T-cell (primary cell): ENCODE measurements at regions not wholly inside any gene's neighbourhood (a gene's known extent, or its start where the extent isn't known, plus 50 kb on each side); places are given as distances from the start of the nearest gene placed in this dataset.

ENCODE experiments used
- ATAC-seq, 4 experiments: fragments of 200-7000 bp in 3 of 4; fragments of 150-1000 bp in 1 of 4; cut with Tn5 transposase; replicated peaks in 1 of 4; 1 replicate in 3 of 4; 2 replicates in 1 of 4; pipeline ENCODE4 v1.10.0; 2021; ENCODE audit warnings: moderate library complexity in 3 of 4, mild to moderate bottlenecking in 2 of 4, moderate number of reproducible peaks in 1 of 4
- CTCF ChIA-PET, 2 donors: fragments of 300-600 bp; sonication (Branson Sonifier 250); formaldehyde crosslinking; loops; one replicate each; lab custom pipeline; 2022; ENCODE audit warnings: antibody characterized with exemption in 2 of 2; lab: Charles Lee
- POLR2A ChIA-PET, 2 donors: fragments of 300-600 bp; sonication (Branson Sonifier 250); formaldehyde crosslinking; loops; one replicate each; lab custom pipeline; 2022; ENCODE audit warnings: antibody characterized with exemption in 2 of 2; lab: Charles Lee
- DNase-seq, 35 experiments: peaks; one replicate each; pipeline versions ENCODE4 v3.0.0 to v3.0.0-alpha.2; 2013 to 2023
- H3K27ac ChIP-seq: one replicate; pipeline ENCODE4 v1.5.1; 2013; ENCODE audit warnings: low read length
- H3K27me3 ChIP-seq, 2 experiments: replicated peaks in 1 of 2; 1 replicate in 1 of 2; 2 replicates in 1 of 2; pipeline versions ENCODE4 v1.6.1 to v1.7.0; 2013; ENCODE audit warnings: low read length in 1 of 2, mixed read lengths in 1 of 2; ENCODE audit not compliant: control insufficient read depth in 2 of 2, insufficient read depth in 2 of 2; ENCODE audit errors: extremely low read depth in 1 of 2
- H3K36me3 ChIP-seq, 2 donors: 1 replicate in 1 of 2; 2 replicates in 1 of 2; pipeline versions ENCODE4 v1.6.1 to v1.7.0; 2013; ENCODE audit warnings: low read length in 1 of 2; ENCODE audit not compliant: control insufficient read depth in 2 of 2, insufficient read depth in 1 of 2; ENCODE audit errors: extremely low read depth in 1 of 2
- H3K4me1 ChIP-seq, 2 experiments: 1 replicate in 1 of 2; 2 replicates in 1 of 2; pipeline versions ENCODE4 v1.6.1 to v1.7.0; 2013; ENCODE audit warnings: low read length in 2 of 2, mixed read lengths in 1 of 2; ENCODE audit not compliant: insufficient read depth in 2 of 2, control insufficient read depth in 1 of 2; ENCODE audit errors: extremely low read depth in 1 of 2
- H3K4me3 ChIP-seq, 2 donors: 1 replicate in 1 of 2; 2 replicates in 1 of 2; pipeline versions ENCODE4 v1.5.1 to v1.7.0; 2013; ENCODE audit warnings: mild to moderate bottlenecking in 2 of 2, low read length in 1 of 2, moderate library complexity in 1 of 2; ENCODE audit not compliant: control insufficient read depth in 1 of 2; ENCODE audit errors: extremely low read depth in 1 of 2
- H3K9me3 ChIP-seq: 2 replicates; pipeline ENCODE4 v1.7.0; 2013
- H3K27ac Mint-ChIP-seq, 2 donors: one replicate each; pipeline ENCODE4 v1.8.0; 2020 to 2021; ENCODE audit warnings: mild to moderate bottlenecking in 2 of 2, mixed read lengths in 2 of 2
- H3K27me3 Mint-ChIP-seq, 2 donors: one replicate each; pipeline ENCODE4 v1.8.0; 2021 to 2022; ENCODE audit warnings: mixed read lengths in 2 of 2
- H3K36me3 Mint-ChIP-seq: one replicate; pipeline ENCODE4 v1.8.0; 2021; ENCODE audit warnings: mixed read lengths
- H3K4me1 Mint-ChIP-seq, 3 donors: one replicate each; pipeline ENCODE4 v1.8.0; 2020 to 2022; ENCODE audit warnings: mixed read lengths in 3 of 3, mild to moderate bottlenecking in 1 of 3
- H3K4me3 Mint-ChIP-seq, 3 donors: one replicate each; pipeline ENCODE4 v1.8.0; 2020 to 2022; ENCODE audit warnings: mild to moderate bottlenecking in 3 of 3, mixed read lengths in 3 of 3, moderate library complexity in 3 of 3
- H3K9me3 Mint-ChIP-seq, 3 donors: one replicate each; pipeline ENCODE4 v1.8.0; 2020 to 2022; ENCODE audit warnings: mixed read lengths in 3 of 3
- WGBS: methylation state at CpG from one replicate; pipeline ENCODE4 v1.1.5; 2013; ENCODE audit warnings: missing lambda C conversion rate; ENCODE audit not compliant: insufficient coverage; 5-methylcytosine and 5-hydroxymethylcytosine counted together

- Mint-ChIP-seq H3K4me3 (no peak overlapping the region), H3K4me1 (no peaks in the 10 kb centered on the region), H3K27me3 (peaks cover 9 to 10% of the 10 kb centered on the region in 2 donors), H3K9me3 (peaks cover 0 to 10% (median 9%) of the 10 kb centered on the region in 3 donors), H3K27ac (no peak overlapping the region), H3K36me3 (no peaks in the 10 kb centered on the region)
- Histone ChIP-seq H3K27me3 (peaks cover 0 to 7% of the 10 kb centered on the region in 2 experiments), H3K36me3 (no peaks in the 10 kb centered on the region), H3K4me1 (no peaks in the 10 kb centered on the region), H3K27ac (no peak overlapping the region), H3K9me3 (no peaks in the 10 kb centered on the region), H3K4me3 (no peak overlapping the region)
- ATAC-seq = no peak
- no peak for DNase-seq
- CTCF ChIA-PET = no interaction called here
- WGBS = 70% methylated on average over 4 of the region's 7 CpGs
- POLR2A ChIA-PET = no interaction called here
Measured at GRCh38 chr22:27186643-27187042, 529.3 kb downstream of the MIAT start.

- Mint-ChIP-seq H3K9me3 (peaks cover under 1 to 13% (median 9%) of the 10 kb centered on the region in 3 donors), H3K27ac (no peak overlapping the region), H3K27me3 (peaks cover 14 to 22% of the 10 kb centered on the region in 2 donors), H3K4me3 (no peak overlapping the region), H3K36me3 (no peaks in the 10 kb centered on the region), H3K4me1 (no peaks in the 10 kb centered on the region)
- WGBS = 92% methylated on average over 10 of the region's 17 CpGs
- POLR2A ChIA-PET = no interaction called here
- Histone ChIP-seq H3K27me3 (peaks cover 0 to 17% of the 10 kb centered on the region in 2 experiments), H3K36me3 (no peaks in the 10 kb centered on the region), H3K4me3 (no peak overlapping the region), H3K4me1 (no peaks in the 10 kb centered on the region), H3K27ac (no peak overlapping the region), H3K9me3 (no peaks in the 10 kb centered on the region)
- DNase-seq (no peak), ATAC-seq (no peak)
- CTCF ChIA-PET = no interaction called here
Measured at GRCh38 chr22:27192135-27192829, 534.9 kb downstream of the MIAT start.

- Histone ChIP-seq H3K4me1 (no peaks in the 10 kb centered on the region), H3K27me3 (peaks cover 0 to 17% of the 10 kb centered on the region in 2 experiments), H3K9me3 (no peaks in the 10 kb centered on the region), H3K27ac (no peak overlapping the region), H3K36me3 (no peaks in the 10 kb centered on the region), H3K4me3 (no peak overlapping the region)
- peaks cover 5 to 13% (median 9%) of the 10 kb centered on the region in 3 donors for H3K9me3 Mint-ChIP-seq
- CTCF ChIA-PET = no interaction called here
- DNase-seq (no peak), ATAC-seq (no peak)
- POLR2A ChIA-PET = no interaction called here
- peaks cover 19 to 22% of the 10 kb centered on the region in 2 donors for H3K27me3 Mint-ChIP-seq
- no peaks in the 10 kb centered on the region for H3K36me3 Mint-ChIP-seq
- H3K4me1 Mint-ChIP-seq = no peaks in the 10 kb centered on the region
- no peak overlapping the region for H3K4me3 Mint-ChIP-seq
- no peak overlapping the region for H3K27ac Mint-ChIP-seq
- WGBS = 78% methylated on average over 4 of the region's 6 CpGs
Measured at GRCh38 chr22:27193215-27193614, 535.8 kb downstream of the MIAT start.

GRCh38 chr22:27193636-27194035, 536.2 kb downstream of the MIAT start:
- ChIA-PET POLR2A (no interaction called here), CTCF (no interaction called here)
- H3K4me3 ChIP-seq = no peak overlapping the region
- no peaks in the 10 kb centered on the region for H3K9me3 ChIP-seq
- H3K9me3 Mint-ChIP-seq = peaks cover 5 to 13% (median 9%) of the 10 kb centered on the region in 3 donors
- 100% methylated on average over 1 of the region's 2 CpGs for WGBS
- H3K27ac ChIP-seq = no peak overlapping the region
- H3K4me1 Mint-ChIP-seq = no peaks in the 10 kb centered on the region
- no peak for ATAC-seq
- H3K27me3 Mint-ChIP-seq = peaks cover 19 to 20% of the 10 kb centered on the region in 2 donors
- no peaks in the 10 kb centered on the region for H3K36me3 ChIP-seq
- no peak overlapping the region for H3K4me3 Mint-ChIP-seq
- H3K27me3 ChIP-seq = peaks cover 0 to 15% of the 10 kb centered on the region in 2 experiments
- no peaks in the 10 kb centered on the region for H3K4me1 ChIP-seq
- H3K27ac Mint-ChIP-seq = no peak overlapping the region
- DNase-seq = no peak
- no peaks in the 10 kb centered on the region for H3K36me3 Mint-ChIP-seq

- Mint-ChIP-seq H3K27me3 (peaks cover 13 to 14% of the 10 kb centered on the region in 2 donors), H3K27ac (no peak overlapping the region), H3K36me3 (no peaks in the 10 kb centered on the region), H3K4me1 (no peaks in the 10 kb centered on the region), H3K9me3 (peaks cover 5 to 13% (median 9%) of the 10 kb centered on the region in 3 donors), H3K4me3 (no peak overlapping the region)
- H3K9me3 ChIP-seq = no peaks in the 10 kb centered on the region
- H3K36me3 ChIP-seq = no peaks in the 10 kb centered on the region
- H3K4me1 ChIP-seq = no peaks in the 10 kb centered on the region
- WGBS = 71% methylated on average over 2 of the region's 4 CpGs
- POLR2A ChIA-PET = no interaction called here
- H3K27me3 ChIP-seq = peaks cover 0 to 15% of the 10 kb centered on the region in 2 experiments
- H3K27ac ChIP-seq = no peak overlapping the region
- no peak for DNase-seq
- no peak for ATAC-seq
- CTCF ChIA-PET = no interaction called here
- no peak overlapping the region for H3K4me3 ChIP-seq
Measured at GRCh38 chr22:27194096-27194748, 536.8 kb downstream of the MIAT start.

GRCh38 chr22:27195094-27195493, 537.7 kb downstream of the MIAT start:
- no peak overlapping the region for H3K27ac ChIP-seq
- H3K4me3 Mint-ChIP-seq = no peak overlapping the region
- ChIA-PET CTCF (no interaction called here), POLR2A (no interaction called here)
- H3K27me3 ChIP-seq = peaks cover 0 to 15% of the 10 kb centered on the region in 2 experiments
- peaks cover 13 to 14% of the 10 kb centered on the region in 2 donors for H3K27me3 Mint-ChIP-seq
- H3K4me1 ChIP-seq = no peaks in the 10 kb centered on the region
- ATAC-seq = no peak
- 89% methylated on average over 18 of the region's 20 CpGs for WGBS
- no peaks in the 10 kb centered on the region for H3K4me1 Mint-ChIP-seq
- DNase-seq = no peak
- H3K4me3 ChIP-seq = no peak overlapping the region
- H3K27ac Mint-ChIP-seq = no peak overlapping the region
- peaks cover 5 to 13% (median 9%) of the 10 kb centered on the region in 3 donors for H3K9me3 Mint-ChIP-seq
- no peaks in the 10 kb centered on the region for H3K36me3 Mint-ChIP-seq
- no peaks in the 10 kb centered on the region for H3K36me3 ChIP-seq
- H3K9me3 ChIP-seq = no peaks in the 10 kb centered on the region
